ENCODE measurements at regions not wholly inside any gene's neighbourhood (a gene's known extent, or its start where the extent isn't known, plus 50 kb on each side); places are given as distances from the start of the nearest gene placed in this dataset.

DNA sequence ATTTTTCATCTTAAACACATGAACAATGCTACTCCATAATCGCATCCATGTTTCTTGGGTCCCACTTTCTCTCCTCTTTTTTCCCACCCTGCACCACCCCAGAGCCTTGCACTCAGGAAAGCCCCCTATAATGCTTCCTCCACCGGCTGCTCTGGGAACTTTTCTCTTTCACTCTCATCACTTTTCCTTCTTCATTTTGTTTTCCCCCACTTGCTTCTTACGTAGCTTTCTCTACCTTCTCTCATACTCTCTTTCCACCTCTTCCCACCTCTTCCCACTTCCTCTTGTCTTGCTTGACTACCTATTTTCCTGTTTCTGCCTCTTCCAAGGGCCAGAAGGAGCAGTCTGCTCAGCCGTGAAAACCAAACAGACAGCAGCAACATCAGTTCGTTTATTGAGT is 229.5 kb upstream of the RHOBTB1 start (continued):
- TF ChIP-seq, protein P1, sequence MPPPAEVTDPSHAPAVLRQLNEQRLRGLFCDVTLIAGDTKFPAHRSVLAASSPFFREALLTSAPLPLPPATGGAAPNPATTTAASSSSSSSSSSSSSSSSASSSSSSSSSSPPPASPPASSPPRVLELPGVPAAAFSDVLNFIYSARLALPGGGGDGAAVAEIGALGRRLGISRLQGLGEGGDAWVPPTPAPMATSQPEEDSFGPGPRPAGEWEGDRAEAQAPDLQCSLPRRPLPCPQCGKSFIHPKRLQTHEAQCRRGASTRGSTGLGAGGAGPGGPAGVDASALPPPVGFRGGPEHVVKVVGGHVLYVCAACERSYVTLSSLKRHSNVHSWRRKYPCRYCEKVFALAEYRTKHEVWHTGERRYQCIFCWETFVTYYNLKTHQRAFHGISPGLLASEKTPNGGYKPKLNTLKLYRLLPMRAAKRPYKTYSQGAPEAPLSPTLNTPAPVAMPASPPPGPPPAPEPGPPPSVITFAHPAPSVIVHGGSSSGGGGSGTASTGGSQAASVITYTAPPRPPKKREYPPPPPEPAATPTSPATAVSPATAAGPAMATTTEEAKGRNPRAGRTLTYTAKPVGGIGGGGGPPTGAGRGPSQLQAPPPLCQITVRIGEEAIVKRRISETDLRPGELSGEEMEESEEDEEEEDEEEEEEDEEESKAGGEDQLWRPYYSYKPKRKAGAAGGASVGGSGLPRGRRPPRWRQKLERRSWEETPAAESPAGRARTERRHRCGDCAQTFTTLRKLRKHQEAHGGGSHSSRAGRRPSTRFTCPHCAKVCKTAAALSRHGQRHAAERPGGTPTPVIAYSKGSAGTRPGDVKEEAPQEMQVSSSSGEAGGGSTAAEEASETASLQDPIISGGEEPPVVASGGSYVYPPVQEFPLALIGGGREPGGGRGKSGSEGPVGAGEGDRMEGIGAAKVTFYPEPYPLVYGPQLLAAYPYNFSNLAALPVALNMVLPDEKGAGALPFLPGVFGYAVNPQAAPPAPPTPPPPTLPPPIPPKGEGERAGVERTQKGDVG (CRISPR knock-in tag; IDR thresholded peaks at IDR 0.05; ENCODE audit: borderline replicate concordance) = no peak
- TF ChIP-seq PHF21A (CRISPR knock-in tag; IDR thresholded peaks at IDR 0.05) = no peak

DNA sequence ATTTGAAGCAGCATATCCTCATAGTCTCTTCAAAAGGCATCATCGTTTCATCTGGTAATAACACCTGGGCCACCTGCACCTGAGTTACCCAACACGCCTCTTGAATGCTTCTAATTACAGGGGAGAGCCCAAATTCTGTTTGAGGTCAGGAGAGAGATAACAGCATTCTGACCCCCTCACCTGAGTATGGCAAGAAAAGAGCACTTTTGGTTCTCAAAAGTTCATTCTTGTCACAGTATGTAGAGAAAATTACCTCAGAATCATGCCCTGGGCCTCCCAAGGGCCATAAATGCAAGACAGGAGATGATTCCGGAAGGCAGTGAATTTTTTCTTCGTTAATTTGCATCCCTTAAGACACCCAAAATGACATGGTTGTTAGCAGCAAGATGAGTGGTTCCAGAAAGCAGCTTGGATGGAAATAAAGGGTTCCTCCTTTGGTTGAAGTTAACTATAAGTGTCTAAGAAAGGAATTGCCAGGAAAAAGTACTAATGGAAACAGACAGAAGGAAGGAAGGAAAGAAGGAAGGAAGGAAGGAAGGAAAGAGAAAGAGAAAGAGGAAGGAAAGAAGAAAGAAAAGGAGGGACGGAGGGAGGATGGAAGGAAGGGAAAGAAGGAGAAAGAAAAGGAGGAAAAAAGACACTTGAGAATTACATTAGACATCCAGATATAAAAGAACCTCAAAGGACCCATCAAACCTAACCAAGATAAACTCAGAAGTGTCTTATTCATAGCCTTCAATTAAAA is 228.4 kb upstream of the RHOBTB1 start:
- Histone ChIP-seq H3K27ac (ENCODE audit: extremely low read length, insufficient read depth, low read length) (no peak overlapping the region), H2AFZ (ENCODE audit: low read length) (no peak overlapping the region), H3K4me3 (replicated peaks in 1 of 3; ENCODE audit: insufficient read depth in 1 of 3, low read depth in 2 of 3, low read length in 3 of 3) (no peak overlapping the region), H3K9me3 (ENCODE audit: low read length) (0 out of 2 replicates have a peak, but pooled peaks cover 8% of the 10 kb centered on the region), H3K4me1 (ENCODE audit: insufficient read depth, low read length) (no peaks in the 10 kb centered on the region), H3K79me2 (ENCODE audit: insufficient read depth, low read length) (no peaks in the 10 kb centered on the region), H3K27me3 (ENCODE audit: control insufficient read depth in 1 of 2, insufficient read depth in 2 of 2, low read length in 2 of 2) (peaks cover 1 to 3% of the 10 kb centered on the region in 2 experiments; a peak in 1 of 5 replicates), H4K20me1 (ENCODE audit: insufficient read depth, low read length) (no peaks in the 10 kb centered on the region), H3K9ac (ENCODE audit: insufficient read depth, low read depth, low read length) (no peak overlapping the region), H3K4me2 (ENCODE audit: low read depth, low read length) (no peak overlapping the region), H3K36me3 (replicated peaks in 1 of 2; ENCODE audit: control insufficient read depth in 1 of 2, insufficient read depth in 2 of 2, low read length in 2 of 2) (no peaks in the 10 kb centered on the region)
- in situ Hi-C loops (cut with HindIII; ENCODE audit: extremely low pct_ligation_motif_present, low pct_unique_long_range_greater_than_20kb) = no loop called here
- ChIA-PET POLR2A (no interaction called here), CTCF (ENCODE audit: low intra/inter-chr PET ratio, low total read pairs) (no interaction called here)
- 35% methylated on average over 5 of the region's 5 CpGs for WGBS (ENCODE audit: low lambda C conversion rate)
- intact Hi-C loops (cut with micrococcal nuclease; ENCODE audit: unreplicated experiment) = no loop called here
- BruUV-seq (replicated peaks) = no TSS peak
- FAIRE-seq (no peak), ATAC-seq (no peak), DNase-seq (ENCODE audit: low spot score) (no peak)
- TF ChIP-seq ZSCAN22 (CRISPR knock-in tag; IDR thresholded peaks at IDR 0.05) = no peak
- no peak for TF ChIP-seq TEAD3 (CRISPR knock-in tag; optimal IDR thresholded peaks at IDR 0.05; ENCODE audit: borderline replicate concordance)
- no peak for TF ChIP-seq HIVEP1 (CRISPR knock-in tag; IDR thresholded peaks at IDR 0.05)
- TF ChIP-seq TCF12 (IDR thresholded peaks at IDR 0.05) = no peak
- TF ChIP-seq TCF12 (CRISPR knock-in tag; IDR thresholded peaks at IDR 0.05) = no peak
- TF ChIP-seq ZNF577 (CRISPR knock-in tag; IDR thresholded peaks at IDR 0.05; ENCODE audit: borderline replicate concordance, low read depth) = no peak
- TF ChIP-seq RXRB (CRISPR knock-in tag; IDR thresholded peaks at IDR 0.05; ENCODE audit: borderline replicate concordance) = no peak
- TF ChIP-seq ZBTB8A (CRISPR knock-in tag; IDR thresholded peaks at IDR 0.05; ENCODE audit: borderline replicate concordance, low read depth) = no peak
- TF ChIP-seq RFX5 (IDR thresholded peaks at IDR 0.05; ENCODE audit: low read depth, low read length) = no peak
- TF ChIP-seq HNRNPH1 (optimal IDR thresholded peaks at IDR 0.05; ENCODE audit: low read depth, low read length) = no peak
- no peak for TF ChIP-seq PRPF4 (IDR thresholded peaks at IDR 0.05; ENCODE audit: low read depth, low read length, poor library complexity, severe bottlenecking)
- TF ChIP-seq ZNF335 (CRISPR knock-in tag; IDR thresholded peaks at IDR 0.05) = no peak
- TF ChIP-seq ZSCAN21 (CRISPR knock-in tag; IDR thresholded peaks at IDR 0.05; ENCODE audit: borderline replicate concordance) = no peak
- TF ChIP-seq, protein P2, sequence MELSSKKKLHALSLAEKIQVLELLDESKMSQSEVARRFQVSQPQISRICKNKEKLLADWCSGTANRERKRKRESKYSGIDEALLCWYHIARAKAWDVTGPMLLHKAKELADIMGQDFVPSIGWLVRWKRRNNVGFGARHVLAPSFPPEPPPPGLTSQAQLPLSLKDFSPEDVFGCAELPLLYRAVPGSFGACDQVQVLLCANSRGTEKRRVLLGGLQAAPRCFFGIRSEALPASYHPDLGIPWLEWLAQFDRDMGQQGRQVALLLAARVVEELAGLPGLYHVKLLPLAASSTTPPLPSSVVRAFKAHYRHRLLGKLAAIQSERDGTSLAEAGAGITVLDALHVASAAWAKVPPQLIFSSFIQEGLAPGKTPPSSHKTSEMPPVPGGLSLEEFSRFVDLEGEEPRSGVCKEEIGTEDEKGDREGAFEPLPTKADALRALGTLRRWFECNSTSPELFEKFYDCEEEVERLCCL (CRISPR knock-in tag; IDR thresholded peaks at IDR 0.05; ENCODE audit: borderline replicate concordance) = no peak
- TF ChIP-seq, protein P3, sequence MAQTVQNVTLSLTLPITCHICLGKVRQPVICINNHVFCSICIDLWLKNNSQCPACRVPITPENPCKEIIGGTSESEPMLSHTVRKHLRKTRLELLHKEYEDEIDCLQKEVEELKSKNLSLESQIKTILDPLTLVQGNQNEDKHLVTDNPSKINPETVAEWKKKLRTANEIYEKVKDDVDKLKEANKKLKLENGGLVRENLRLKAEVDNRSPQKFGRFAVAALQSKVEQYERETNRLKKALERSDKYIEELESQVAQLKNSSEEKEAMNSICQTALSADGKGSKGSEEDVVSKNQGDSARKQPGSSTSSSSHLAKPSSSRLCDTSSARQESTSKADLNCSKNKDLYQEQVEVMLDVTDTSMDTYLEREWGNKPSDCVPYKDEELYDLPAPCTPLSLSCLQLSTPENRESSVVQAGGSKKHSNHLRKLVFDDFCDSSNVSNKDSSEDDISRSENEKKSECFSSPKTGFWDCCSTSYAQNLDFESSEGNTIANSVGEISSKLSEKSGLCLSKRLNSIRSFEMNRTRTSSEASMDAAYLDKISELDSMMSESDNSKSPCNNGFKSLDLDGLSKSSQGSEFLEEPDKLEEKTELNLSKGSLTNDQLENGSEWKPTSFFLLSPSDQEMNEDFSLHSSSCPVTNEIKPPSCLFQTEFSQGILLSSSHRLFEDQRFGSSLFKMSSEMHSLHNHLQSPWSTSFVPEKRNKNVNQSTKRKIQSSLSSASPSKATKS (CRISPR knock-in tag; IDR thresholded peaks at IDR 0.05) = no peak
